Hindlimb muscle (tissue), 1 donor: ENCODE measurements at regions not wholly inside any gene's neighbourhood (a gene's known extent, or its start where the extent isn't known, plus 50 kb on each side); places are given as distances from the start of the nearest gene placed in this dataset.

ENCODE experiments used
- DNase-seq: peaks from one replicate; pipeline ENCODE4 v3.0.0-alpha.2; 2013

GRCh38 chr18:45381282-45381681 is 234.0 kb upstream of the SLC14A2 start:
- no peak for DNase-seq

GRCh38 chr18:45383228-45383627 is 232.0 kb upstream of the SLC14A2 start:
- DNase-seq, result no peak

DNA sequence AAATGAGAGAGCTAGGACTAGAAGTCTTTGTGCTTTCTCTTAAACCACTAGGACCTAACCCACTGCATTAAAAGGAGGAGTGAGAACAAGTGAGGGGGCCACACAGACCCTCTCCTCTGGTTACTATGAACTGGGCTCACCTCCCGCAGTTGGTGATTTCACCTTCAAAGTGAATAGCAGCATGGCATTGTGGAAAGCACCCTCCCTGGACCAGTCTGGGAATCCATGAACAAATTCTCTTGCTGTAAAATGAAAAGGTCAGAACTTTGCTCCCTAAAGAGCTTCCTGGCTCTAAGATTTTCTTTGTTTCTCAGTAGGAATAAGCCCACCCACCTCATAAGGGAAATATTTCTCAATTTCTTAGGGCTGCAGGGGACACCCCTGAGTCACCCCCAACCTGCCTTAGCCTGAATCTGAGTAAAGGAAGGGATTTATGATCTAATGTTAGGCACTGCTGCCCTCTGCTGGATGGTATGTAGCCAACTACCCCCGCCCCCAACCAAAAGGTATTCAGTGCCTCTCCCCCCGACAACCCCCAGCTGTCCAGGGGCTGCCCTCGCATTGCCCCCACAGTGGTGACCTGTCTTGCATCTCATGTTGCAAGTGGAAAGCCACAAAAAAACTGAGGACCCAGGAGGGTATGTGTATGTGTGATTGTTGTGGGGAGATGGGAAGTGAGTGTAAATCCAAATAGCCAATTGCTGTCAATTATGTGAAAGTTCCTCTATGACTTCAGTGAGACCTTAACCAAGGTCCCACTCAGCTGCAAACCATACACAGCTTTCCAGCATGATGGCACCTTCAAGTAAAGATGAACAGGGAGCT is 230.9 kb upstream of the SLC14A2 start:
- peak; percentile 61 for DNase-seq

GRCh38 chr18:45384962-45385315 is 230.3 kb upstream of the SLC14A2 start:
- DNase-seq, result peak; percentile 40

DNA sequence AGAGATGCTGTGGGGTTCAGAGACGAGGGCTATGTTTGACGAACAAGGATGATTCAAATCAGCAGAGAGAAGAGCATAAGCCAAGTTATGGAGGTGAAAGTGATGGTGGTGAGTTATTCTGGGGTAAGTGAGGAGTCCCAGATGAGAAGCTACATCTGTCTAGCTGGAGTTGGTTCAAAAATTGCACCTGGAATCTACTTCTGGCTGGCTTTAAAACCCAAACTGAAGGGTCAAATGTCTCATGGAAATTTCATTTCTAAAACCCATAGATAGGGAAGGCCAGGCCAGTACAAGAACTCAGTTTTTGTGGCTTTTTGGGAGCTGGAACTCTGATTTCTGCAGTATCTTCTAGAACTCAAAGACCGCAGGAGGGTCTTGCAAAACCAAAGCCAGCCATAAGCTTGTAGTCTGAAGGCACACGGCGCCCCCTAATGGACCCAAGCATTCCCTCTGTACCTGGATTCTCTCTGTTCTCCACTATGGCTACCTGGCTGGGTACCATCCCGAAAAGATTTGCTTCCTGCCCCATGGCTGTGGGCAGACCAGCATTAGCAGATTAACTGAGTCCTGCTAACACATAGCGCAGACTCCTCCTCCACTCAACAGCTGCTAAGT is 229.1 kb upstream of the SLC14A2 start:
- DNase-seq, result peak; percentile 45

DNA sequence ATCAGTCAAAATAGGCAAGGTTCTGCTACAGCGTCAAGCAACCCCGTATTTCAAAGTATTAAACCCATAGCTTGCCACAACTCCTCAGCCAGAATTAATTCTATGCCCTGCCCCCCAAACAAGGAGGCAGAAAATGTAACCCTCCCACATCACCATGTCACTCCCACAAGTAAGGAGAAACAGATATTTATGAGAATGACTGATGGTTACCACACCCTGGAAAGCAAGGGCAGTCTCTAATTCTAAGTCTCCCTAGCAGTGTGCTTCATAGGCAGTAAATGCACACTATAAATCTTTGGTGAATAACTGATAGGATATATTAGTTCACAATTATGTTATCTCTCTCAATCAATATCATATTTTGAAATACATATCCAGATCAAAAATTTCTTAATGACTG is 228.0 kb upstream of the SLC14A2 start:
- no peak for DNase-seq

- DNase-seq, result no peak
These were observed 216.8 kb upstream of the SLC14A2 start for GRCh38 chr18:45398448-45398847.

- DNase-seq, result no peak
These were observed 216.1 kb upstream of the SLC14A2 start for GRCh38 chr18:45399146-45399545.

DNA sequence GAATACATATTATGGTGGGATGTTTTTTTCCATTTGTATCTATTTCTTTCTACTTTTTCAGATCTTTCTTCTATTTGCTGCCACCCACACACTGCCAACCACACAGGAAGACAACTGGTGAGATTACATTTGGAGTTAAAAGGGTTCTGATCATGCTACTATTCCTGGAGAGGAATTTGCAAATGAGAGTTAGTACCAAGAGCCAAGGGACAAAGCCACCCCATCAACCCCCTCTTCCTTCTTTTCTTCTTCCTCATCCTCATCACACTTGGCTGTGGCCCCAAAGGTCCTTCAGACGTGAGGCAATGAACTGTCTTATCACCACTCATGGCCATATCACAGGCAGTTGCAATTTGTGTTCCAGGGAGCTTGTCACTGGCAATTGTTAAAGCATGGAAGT is 215.6 kb upstream of the SLC14A2 start:
- no peak for DNase-seq

DNA sequence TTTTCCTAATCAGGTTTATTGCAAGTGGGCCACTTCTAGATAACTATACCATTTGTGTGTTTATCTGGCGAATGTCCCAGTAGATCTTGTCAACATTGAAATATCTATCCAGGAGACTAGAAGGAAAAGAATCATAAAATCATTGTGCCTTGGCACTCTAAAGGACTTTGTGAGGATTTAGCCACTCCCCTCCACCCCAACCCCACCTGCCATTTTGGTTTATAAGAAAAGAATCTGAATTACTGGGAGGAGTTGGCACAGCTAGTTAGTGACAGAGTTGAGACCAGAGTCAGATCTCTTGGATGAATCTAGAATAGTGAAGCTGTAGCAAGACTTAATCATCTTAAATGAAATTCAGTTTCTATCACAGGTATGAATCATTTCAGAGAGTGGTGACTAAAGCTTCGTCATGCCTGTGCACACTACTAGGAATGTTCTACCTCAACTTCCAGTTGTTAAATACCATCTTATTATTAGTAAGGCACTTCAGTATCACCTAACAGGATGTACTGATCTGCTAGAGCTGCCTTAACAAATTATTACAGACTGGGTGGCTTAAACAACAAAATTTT is 212.7 kb upstream of the SLC14A2 start:
- DNase-seq, result no peak

GRCh38 chr18:45403341-45404049 is 211.8 kb upstream of the SLC14A2 start:
- DNase-seq, result no peak

DNA sequence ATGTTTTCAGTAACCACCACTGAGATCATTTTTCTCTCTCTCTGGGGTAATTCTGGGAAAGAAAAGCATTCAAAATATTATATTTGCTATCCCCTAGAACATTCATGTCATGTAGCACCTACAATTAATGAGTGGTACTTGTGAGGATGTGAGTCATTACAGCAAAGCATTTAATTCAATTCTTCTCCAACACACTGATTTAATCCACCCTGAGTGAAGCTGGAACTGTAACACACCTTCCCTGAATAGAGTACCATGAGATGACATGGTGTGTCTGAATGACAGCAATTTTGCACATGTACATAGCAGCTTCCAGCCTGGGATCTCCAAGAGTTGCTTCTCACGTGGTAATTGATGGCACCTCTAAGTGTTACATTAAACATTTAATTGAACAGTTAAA is 207.1 kb upstream of the SLC14A2 start:
- no peak for DNase-seq

DNA sequence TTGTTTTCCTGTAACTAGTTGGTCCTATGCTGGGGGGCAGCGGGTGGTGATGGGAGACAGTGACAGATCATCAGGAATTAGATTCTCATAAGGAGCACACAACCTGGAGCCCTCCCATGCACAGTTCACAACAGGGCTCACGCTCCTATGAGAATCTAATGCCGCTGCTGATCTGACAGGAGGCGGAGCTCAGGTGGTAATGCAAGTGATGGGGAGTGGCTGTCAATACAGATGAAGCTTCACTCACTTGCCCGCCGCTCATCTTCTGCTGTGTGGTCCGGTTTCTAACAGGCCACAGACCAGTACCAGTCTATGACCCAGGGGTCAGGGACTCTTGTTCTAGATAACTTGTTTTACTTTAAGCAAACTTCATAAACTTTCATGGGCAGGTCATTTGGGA is 205.3 kb upstream of the SLC14A2 start:
- no peak for DNase-seq

GRCh38 chr18:45412577-45412976 is 202.7 kb upstream of the SLC14A2 start:
- no peak for DNase-seq

DNA sequence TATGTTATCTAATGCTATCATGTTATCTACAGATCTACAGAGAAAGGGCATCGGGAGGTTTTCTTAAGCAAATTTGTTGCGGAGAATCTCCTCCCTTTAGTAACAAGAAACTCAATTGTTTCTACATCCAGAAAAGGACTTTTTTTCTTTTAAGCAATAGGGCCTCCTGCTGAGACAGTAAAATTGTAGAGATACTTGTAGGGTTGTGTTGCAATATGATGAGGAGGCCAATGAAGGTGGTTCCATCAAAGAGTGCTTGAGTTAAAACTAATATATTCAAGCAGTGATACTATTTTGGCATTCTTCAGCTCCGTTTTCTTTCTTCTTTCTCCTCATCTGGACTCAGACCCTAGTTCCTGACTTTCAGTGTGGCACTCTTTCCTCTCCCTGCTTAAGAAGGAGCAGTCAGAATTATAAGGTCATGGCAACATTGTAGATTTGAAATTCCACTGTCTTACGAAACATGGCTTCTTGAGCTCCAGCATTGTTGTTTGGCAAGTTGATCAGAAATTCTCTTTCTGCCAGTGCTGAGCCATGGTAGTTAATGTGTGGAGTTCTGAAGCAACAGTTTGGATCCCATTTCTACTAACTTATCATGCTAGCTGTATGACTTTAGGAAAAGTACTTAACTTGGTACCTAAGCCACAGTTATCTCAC is 202.0 kb upstream of the SLC14A2 start:
- DNase-seq, result no peak

- DNase-seq, result no peak
These were observed 199.7 kb upstream of the SLC14A2 start for GRCh38 chr18:45415614-45416013.

DNA sequence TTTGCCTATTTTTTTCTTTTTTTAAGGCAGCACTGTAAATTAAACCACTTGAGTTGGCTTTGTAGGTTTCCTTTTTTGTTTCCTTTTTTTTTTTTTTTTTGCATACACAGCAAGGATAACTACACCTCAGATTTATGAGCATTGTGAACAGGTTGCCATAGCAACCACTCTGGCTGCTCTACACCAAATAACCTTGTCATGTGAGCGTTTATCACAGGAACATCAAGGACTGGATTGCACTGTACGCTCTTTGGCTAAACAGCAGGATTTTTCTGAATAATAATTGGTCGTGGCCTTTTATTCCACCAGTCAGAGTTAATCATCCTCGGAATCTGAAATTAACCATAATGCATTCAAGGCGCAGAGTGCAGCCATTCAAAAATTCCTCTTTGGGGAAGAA is 199.1 kb upstream of the SLC14A2 start:
- DNase-seq, result no peak

GRCh38 chr18:45417392-45417791 is 197.9 kb upstream of the SLC14A2 start:
- DNase-seq, result no peak

GRCh38 chr18:45423659-45424058 is 191.6 kb upstream of the SLC14A2 start:
- no peak for DNase-seq

- DNase-seq, result peak; percentile 20
These were observed 185.2 kb upstream of the SLC14A2 start for GRCh38 chr18:45430041-45430440.

DNA sequence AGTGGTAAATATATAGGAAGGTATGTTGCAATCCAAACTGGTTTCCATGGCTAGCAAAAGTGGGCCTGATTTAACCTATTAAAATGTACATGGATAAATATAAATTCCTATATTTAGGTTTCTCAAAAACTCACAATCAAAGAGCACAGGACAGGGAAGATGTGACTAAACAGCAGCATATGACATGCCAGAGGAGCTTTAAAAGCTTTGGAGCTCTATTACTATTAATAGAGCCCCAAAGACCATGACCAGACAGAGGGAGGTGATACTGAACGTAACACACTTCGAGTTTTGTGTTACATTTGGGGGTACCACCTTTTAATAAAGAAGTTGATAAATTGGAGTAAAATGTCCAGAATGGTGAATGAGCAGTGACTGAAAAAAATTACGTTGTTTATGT is 179.5 kb upstream of the SLC14A2 start:
- no peak for DNase-seq

GRCh38 chr18:45437366-45437765 is 177.9 kb upstream of the SLC14A2 start:
- DNase-seq, result no peak
